ENCODE measurements at regions not wholly inside any gene's neighbourhood (a gene's known extent, or its start where the extent isn't known, plus 50 kb on each side); places are given as distances from the start of the nearest gene placed in this dataset.
"Not testable (repeated sequence)": the region's sequence is repeated elsewhere in the genome, so short reads cannot be mapped to it uniquely, and the experiment has no call there.

- ATAC-seq = no peak
- Histone ChIP-seq H3K4me3 (no peak overlapping the region), H3K27me3 (no peaks in the 10 kb centered on the region), H3K27ac (no peak overlapping the region), H3K9me3 (no peaks in the 10 kb centered on the region), H3K4me1 (no peaks in the 10 kb centered on the region), H3K36me3 (no peaks in the 10 kb centered on the region)
- intact Hi-C loops (cut with DNase I) = no loop called here
- TF ChIP-seq, protein P1, sequence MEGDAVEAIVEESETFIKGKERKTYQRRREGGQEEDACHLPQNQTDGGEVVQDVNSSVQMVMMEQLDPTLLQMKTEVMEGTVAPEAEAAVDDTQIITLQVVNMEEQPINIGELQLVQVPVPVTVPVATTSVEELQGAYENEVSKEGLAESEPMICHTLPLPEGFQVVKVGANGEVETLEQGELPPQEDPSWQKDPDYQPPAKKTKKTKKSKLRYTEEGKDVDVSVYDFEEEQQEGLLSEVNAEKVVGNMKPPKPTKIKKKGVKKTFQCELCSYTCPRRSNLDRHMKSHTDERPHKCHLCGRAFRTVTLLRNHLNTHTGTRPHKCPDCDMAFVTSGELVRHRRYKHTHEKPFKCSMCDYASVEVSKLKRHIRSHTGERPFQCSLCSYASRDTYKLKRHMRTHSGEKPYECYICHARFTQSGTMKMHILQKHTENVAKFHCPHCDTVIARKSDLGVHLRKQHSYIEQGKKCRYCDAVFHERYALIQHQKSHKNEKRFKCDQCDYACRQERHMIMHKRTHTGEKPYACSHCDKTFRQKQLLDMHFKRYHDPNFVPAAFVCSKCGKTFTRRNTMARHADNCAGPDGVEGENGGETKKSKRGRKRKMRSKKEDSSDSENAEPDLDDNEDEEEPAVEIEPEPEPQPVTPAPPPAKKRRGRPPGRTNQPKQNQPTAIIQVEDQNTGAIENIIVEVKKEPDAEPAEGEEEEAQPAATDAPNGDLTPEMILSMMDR (IDR thresholded peaks at IDR 0.05) = no peak
- no peak for DNase-seq
Observed at GRCh38 chr3:46797486-46797885, 65.8 kb downstream of the MYL3 start.

DNA sequence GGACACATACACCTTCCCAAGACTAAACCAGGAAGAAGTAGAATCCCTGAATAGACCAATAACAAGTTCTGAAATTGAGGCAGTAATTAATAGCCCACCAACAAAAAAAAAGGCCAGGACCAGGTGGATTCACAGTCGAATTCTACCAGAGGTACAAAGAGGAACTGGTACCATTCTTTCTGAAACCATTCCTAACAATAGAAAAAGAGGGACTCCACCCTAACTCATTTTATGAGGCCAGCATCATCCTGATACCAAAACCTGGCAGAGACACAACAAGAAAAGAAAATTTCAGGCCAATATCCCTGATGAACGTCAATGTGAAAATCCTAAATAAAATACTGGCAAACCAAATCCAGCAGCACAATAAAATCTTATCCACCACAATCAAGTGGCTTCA is 69.9 kb downstream of the MYL3 start:
- H3K4me1 ChIP-seq; H3K4me3 ChIP-seq; H3K9me3 ChIP-seq; DNase-seq; H3K36me3 ChIP-seq; H3K27ac ChIP-seq; intact Hi-C loops (cut with DNase I); ATAC-seq: not testable (repeated sequence)
- H3K27me3 ChIP-seq = peaks cover 3 to 11% of the 10 kb centered on the region in 2 donors

DNA sequence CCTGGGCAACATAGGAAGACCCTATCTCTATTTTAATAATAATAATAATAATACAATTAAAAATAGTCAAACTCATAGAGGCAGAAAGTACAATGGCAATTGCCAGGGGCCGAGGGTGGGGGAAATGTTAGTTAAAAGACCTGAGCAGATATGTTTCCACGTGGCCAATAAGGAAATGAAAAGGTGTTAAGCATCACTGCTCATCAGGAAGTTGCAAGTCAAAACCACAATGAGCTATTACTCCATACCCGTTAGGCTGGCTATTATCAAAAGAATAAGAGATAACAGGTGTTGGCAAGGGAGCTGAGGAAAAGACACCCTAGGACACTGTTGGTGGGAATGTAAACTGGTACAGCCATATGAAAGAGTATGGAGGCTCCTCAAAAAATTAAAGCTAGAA is 60.4 kb upstream of the PRSS50 start:
- TF ChIP-seq, protein P1 (IDR thresholded peaks at IDR 0.05) = no peak
- H3K27ac ChIP-seq = no peak overlapping the region
- H3K27me3 ChIP-seq = no peaks in the 10 kb centered on the region
- H3K4me1 ChIP-seq = no peaks in the 10 kb centered on the region
- H3K4me3 ChIP-seq = no peak overlapping the region
- DNase-seq = no peak
- H3K36me3 ChIP-seq = no peaks in the 10 kb centered on the region
- intact Hi-C loops (cut with DNase I) = no loop called here
- no peak for ATAC-seq
- peaks cover 0 to 10% of the 10 kb centered on the region in 2 donors for H3K9me3 ChIP-seq

- intact Hi-C loops (cut with DNase I); H3K36me3 ChIP-seq; DNase-seq; H3K27ac ChIP-seq; ATAC-seq; H3K4me3 ChIP-seq; H3K27me3 ChIP-seq; H3K4me1 ChIP-seq: not testable (repeated sequence)
- peaks cover 0 to 38% of the 10 kb centered on the region in 2 donors for H3K9me3 ChIP-seq
Observed at GRCh38 chr3:46772498-46772897, 54.8 kb upstream of the PRSS50 start.

- intact Hi-C loops (cut with DNase I) = no loop called here
- DNase-seq = no peak
- no peak for ATAC-seq
- TF ChIP-seq, protein P1 (IDR thresholded peaks at IDR 0.05) = no peak
- no peaks in the 10 kb centered on the region for H3K36me3 ChIP-seq
- no peaks in the 10 kb centered on the region for H3K4me1 ChIP-seq
- no peak overlapping the region for H3K27ac ChIP-seq
- no peaks in the 10 kb centered on the region for H3K27me3 ChIP-seq
- peaks cover 0 to 65% of the 10 kb centered on the region in 2 donors for H3K9me3 ChIP-seq
- no peak overlapping the region for H3K4me3 ChIP-seq
Observed at GRCh38 chr3:46768061-46768460, 50.4 kb upstream of the PRSS50 start.
